ENCODE measurements at regions not wholly inside any gene's neighbourhood (a gene's known extent, or its start where the extent isn't known, plus 50 kb on each side); places are given as distances from the start of the nearest gene placed in this dataset.
A peak's percentile ranks its signal among the peaks of the same experiment; 100 is the strongest.

- in situ Hi-C loops (cut with HindIII; ENCODE audit: low sequenced_read_pairs) = no loop called here
- no peak for TF ChIP-seq CTCF (IDR thresholded peaks at IDR 0.05; ENCODE audit: low read depth, low read length, missing control alignments)
- DNase-seq (ENCODE audit: low read depth) = no peak
- H3K4me3 ChIP-seq (ENCODE audit: low read depth, low read length) = no peak overlapping the region
Observed at GRCh38 chr17:63032142-63032541, 66.1 kb downstream of the TANC2 start.

- TF ChIP-seq CTCF (IDR thresholded peaks at IDR 0.05; ENCODE audit: low read depth, low read length, missing control alignments) = no peak
- in situ Hi-C loops (cut with HindIII; ENCODE audit: low sequenced_read_pairs) = no loop called here
- H3K4me3 ChIP-seq (ENCODE audit: low read depth, low read length) = no peak overlapping the region
- no peak for DNase-seq (ENCODE audit: low read depth)
Observed at GRCh38 chr17:63033142-63033541, 67.1 kb downstream of the TANC2 start.

GRCh38 chr17:63035271-63035670 lies 69.2 kb downstream of the TANC2 start:
- in situ Hi-C loops (cut with HindIII; ENCODE audit: low sequenced_read_pairs) = no loop called here
- TF ChIP-seq CTCF (IDR thresholded peaks at IDR 0.05; ENCODE audit: low read depth, low read length, missing control alignments) = no peak
- no peak overlapping the region for H3K4me3 ChIP-seq (ENCODE audit: low read depth, low read length)
- DNase-seq (ENCODE audit: low read depth) = peak; percentile 59

GRCh38 chr17:63035695-63036094 lies 69.7 kb downstream of the TANC2 start:
- DNase-seq (ENCODE audit: low read depth) = peak; percentile 36
- no peak for TF ChIP-seq CTCF (IDR thresholded peaks at IDR 0.05; ENCODE audit: low read depth, low read length, missing control alignments)
- H3K4me3 ChIP-seq (ENCODE audit: low read depth, low read length) = no peak overlapping the region
- in situ Hi-C loops (cut with HindIII; ENCODE audit: low sequenced_read_pairs) = no loop called here

- TF ChIP-seq CTCF (IDR thresholded peaks at IDR 0.05; ENCODE audit: low read depth, low read length, missing control alignments) = no peak
- DNase-seq (ENCODE audit: low read depth) = no peak
- no peak overlapping the region for H3K4me3 ChIP-seq (ENCODE audit: low read depth, low read length)
- in situ Hi-C loops (cut with HindIII; ENCODE audit: low sequenced_read_pairs) = no loop called here
Observed at GRCh38 chr17:63039342-63039741, 73.3 kb downstream of the TANC2 start.

- in situ Hi-C loops (cut with HindIII; ENCODE audit: low sequenced_read_pairs) = no loop called here
- no peak for TF ChIP-seq CTCF (IDR thresholded peaks at IDR 0.05; ENCODE audit: low read depth, low read length, missing control alignments)
- DNase-seq (ENCODE audit: low read depth) = peak; percentile 15
Observed at GRCh38 chr17:63039899-63040602, 74.0 kb downstream of the TANC2 start.

More at GRCh38 chr17:63039899-63040602, 74.0 kb downstream of the TANC2 start:
- H3K4me3 ChIP-seq (ENCODE audit: low read depth, low read length) = no peak overlapping the region
